GM18873 (cell line): ENCODE measurements at regions not wholly inside any gene's neighbourhood (a gene's known extent, or its start where the extent isn't known, plus 50 kb on each side); places are given as distances from the start of the nearest gene placed in this dataset.
"Not testable (repeated sequence)": the region's sequence is repeated elsewhere in the genome, so short reads cannot be mapped to it uniquely, and the experiment has no call there.

Experiments used
- ATAC-seq: cut with Tn5 transposase; IDR thresholded peaks from one replicate; pipeline ENCODE4 v1.9.1; 2021; ENCODE audit warnings: mild to moderate bottlenecking, moderate library complexity, moderate number of reproducible peaks; ENCODE audit not compliant: unreplicated experiment, low FRiP score

GRCh38 chr6:27146706-27147505 is 100.6 kb upstream of the PRSS16 start:
- ATAC-seq, result peak; percentile 83

- ATAC-seq, result no peak
These were observed 99.1 kb upstream of the PRSS16 start for GRCh38 chr6:27148404-27148795.

GRCh38 chr6:27149150-27149549 is 98.4 kb upstream of the PRSS16 start:
- ATAC-seq, result no peak

GRCh38 chr6:27154696-27155095 is 92.8 kb upstream of the PRSS16 start:
- no peak for ATAC-seq

- ATAC-seq, result no peak
These were observed 90.5 kb upstream of the PRSS16 start for GRCh38 chr6:27156874-27157458.

GRCh38 chr6:27157459-27158315 is 89.8 kb upstream of the PRSS16 start:
- ATAC-seq, result no peak

GRCh38 chr6:27158316-27158643 is 89.2 kb upstream of the PRSS16 start:
- no peak for ATAC-seq

- no peak for ATAC-seq
These were observed 87.8 kb upstream of the PRSS16 start for GRCh38 chr6:27159725-27160124.

- ATAC-seq, result no peak
These were observed 86.4 kb upstream of the PRSS16 start for GRCh38 chr6:27161115-27161514.

- ATAC-seq, result no peak
These were observed 85.9 kb upstream of the PRSS16 start for GRCh38 chr6:27161603-27161945.

GRCh38 chr6:27161946-27162603 is 85.4 kb upstream of the PRSS16 start:
- no peak for ATAC-seq

GRCh38 chr6:27163834-27164233 is 83.7 kb upstream of the PRSS16 start:
- no peak for ATAC-seq

GRCh38 chr6:27168108-27168507 is 79.4 kb upstream of the PRSS16 start:
- ATAC-seq, result no peak

GRCh38 chr6:27168586-27169443 is 78.7 kb upstream of the PRSS16 start:
- ATAC-seq, result no peak

GRCh38 chr6:27172524-27173231 is 74.8 kb upstream of the PRSS16 start:
- ATAC-seq, result not testable (repeated sequence)

- not testable (repeated sequence) for ATAC-seq
These were observed 74.3 kb upstream of the PRSS16 start for GRCh38 chr6:27173232-27173601.

- ATAC-seq, result no peak
These were observed 72.5 kb upstream of the PRSS16 start for GRCh38 chr6:27174958-27175357.

- no peak for ATAC-seq
These were observed 71.4 kb upstream of the PRSS16 start for GRCh38 chr6:27176096-27176495.
